ENCODE measurements at regions not wholly inside any gene's neighbourhood (a gene's known extent, or its start where the extent isn't known, plus 50 kb on each side); places are given as distances from the start of the nearest gene placed in this dataset.

GRCh38 chr6:41446907-41447545, 99.2 kb upstream of the FOXP4 start:
- Histone ChIP-seq H3K9me2 (no peaks in the 10 kb centered on the region), H3F3A (replicated peaks; ENCODE audit: insufficient read depth) (no peaks in the 10 kb centered on the region), H3K27ac (ENCODE audit: low read depth in 2 of 2, low read length in 1 of 2) (no peak overlapping the region), H3K9me3 (no peaks in the 10 kb centered on the region), H3K9ac (no peak overlapping the region), H3K27me3 (ENCODE audit: insufficient read depth) (0 out of 2 replicates have a peak, but pooled peaks cover under 1% of the 10 kb centered on the region), H3K4me3 (ENCODE audit: low read depth in 2 of 2, low read length in 1 of 2) (no peak overlapping the region), H3K36me3 (replicated peaks in 1 of 2; ENCODE audit: control insufficient read depth in 1 of 2, insufficient read depth in 2 of 2, low read length in 1 of 2) (no peaks in the 10 kb centered on the region), H2AFZ (ENCODE audit: low read depth) (no peak overlapping the region), H3K79me2 (ENCODE audit: insufficient read depth) (no peaks in the 10 kb centered on the region), H3K4me1 (ENCODE audit: control insufficient read depth in 1 of 2, insufficient read depth in 2 of 2, low read depth in 1 of 2, low read length in 1 of 2) (peaks cover 0 to 20% of the 10 kb centered on the region in 2 experiments; a peak in 1 of 4 replicates), H4K20me1 (ENCODE audit: insufficient read depth) (no peaks in the 10 kb centered on the region), H3K4me2 (no peak overlapping the region)
- no peak for DNase-seq
- ChIA-PET POLR2A (no interaction called here), CTCF (interaction anchor here (0.9 to 4.9 kb wide), 8 partner anchors 16 to 236 kb away, joined by 3 to 27 read pairs (median 4); no protein-coding TSS in a partner anchor)
- TF ChIP-seq EP300 (IDR thresholded peaks at IDR 0.05; ENCODE audit: borderline replicate concordance in 1 of 2, low read depth in 1 of 2, low read length in 1 of 2) (no peak), FOXM1 (IDR thresholded peaks at IDR 0.05; ENCODE audit: low read depth) (no peak), FOXJ3 (CRISPR knock-in tag; IDR thresholded peaks at IDR 0.05) (no peak), REST (IDR thresholded peaks at IDR 0.05; ENCODE audit: low read depth, low read length) (no peak), IRF3 (IDR thresholded peaks at IDR 0.05; ENCODE audit: low read depth, low read length) (no peak), EZH2phosphoT487 (IDR thresholded peaks at IDR 0.05; ENCODE audit: borderline replicate concordance, low read depth) (no peak), YY1 (IDR thresholded peaks at IDR 0.05; ENCODE audit: low read depth) (no peak), ZBTB33 (IDR thresholded peaks at IDR 0.05; ENCODE audit: borderline replicate concordance, low read depth) (no peak), TEAD4 (IDR thresholded peaks at IDR 0.05; ENCODE audit: borderline replicate concordance, insufficient read depth) (no peak), USF1 (IDR thresholded peaks at IDR 0.05; ENCODE audit: borderline replicate concordance, low read depth) (no peak), PBX3 (IDR thresholded peaks at IDR 0.05) (no peak), USF2 (IDR thresholded peaks at IDR 0.05; ENCODE audit: borderline replicate concordance, low read depth, low read length) (no peak), TCF12 (IDR thresholded peaks at IDR 0.05) (no peak), RAD21 (IDR thresholded peaks at IDR 0.05; ENCODE audit: low read length) (no peak)
- WGBS (ENCODE audit: low lambda C conversion rate): 72% methylated on average over 8 of the region's 8 CpGs

Measured in SK-N-SH (cell line).